T-helper 17 cell (primary cell): ENCODE measurements at regions not wholly inside any gene's neighbourhood (a gene's known extent, or its start where the extent isn't known, plus 50 kb on each side); places are given as distances from the start of the nearest gene placed in this dataset.
"Not testable (repeated sequence)": the region's sequence is repeated elsewhere in the genome, so short reads cannot be mapped to it uniquely, and the experiment has no call there.

ENCODE experiments used
- ATAC-seq: fragments of 150-1000 bp; cut with Tn5 transposase; 2 replicates; pipeline ENCODE4 v1.10.0; 2021; ENCODE audit warnings: mild to moderate bottlenecking, moderate library complexity
- DNase-seq, 3 donors: peaks; one replicate each; pipeline versions ENCODE4 v3.0.0 to v3.0.0-alpha.2; 2020 to 2021
- H3K9me3 ChIP-seq: one replicate; pipeline ENCODE4 v1.7.0; 2013; ENCODE audit warnings: low read length, mild to moderate bottlenecking; ENCODE audit not compliant: control insufficient read depth, poor library complexity, severe bottlenecking
- H3K27ac Mint-ChIP-seq: one replicate; pipeline ENCODE4 v1.8.0; 2022; ENCODE audit warnings: mild to moderate bottlenecking, moderate library complexity, mixed read lengths
- H3K27me3 Mint-ChIP-seq: one replicate; pipeline ENCODE4 v1.8.0; 2022; ENCODE audit warnings: mixed read lengths
- H3K36me3 Mint-ChIP-seq: one replicate; pipeline ENCODE4 v1.8.0; 2022; ENCODE audit warnings: low read depth, mixed read lengths
- H3K4me1 Mint-ChIP-seq: one replicate; pipeline ENCODE4 v1.8.0; 2022; ENCODE audit warnings: mild to moderate bottlenecking, mixed read lengths
- H3K4me3 Mint-ChIP-seq: one replicate; pipeline ENCODE4 v1.8.0; 2022; ENCODE audit warnings: mild to moderate bottlenecking, moderate library complexity, mixed read lengths

DNA sequence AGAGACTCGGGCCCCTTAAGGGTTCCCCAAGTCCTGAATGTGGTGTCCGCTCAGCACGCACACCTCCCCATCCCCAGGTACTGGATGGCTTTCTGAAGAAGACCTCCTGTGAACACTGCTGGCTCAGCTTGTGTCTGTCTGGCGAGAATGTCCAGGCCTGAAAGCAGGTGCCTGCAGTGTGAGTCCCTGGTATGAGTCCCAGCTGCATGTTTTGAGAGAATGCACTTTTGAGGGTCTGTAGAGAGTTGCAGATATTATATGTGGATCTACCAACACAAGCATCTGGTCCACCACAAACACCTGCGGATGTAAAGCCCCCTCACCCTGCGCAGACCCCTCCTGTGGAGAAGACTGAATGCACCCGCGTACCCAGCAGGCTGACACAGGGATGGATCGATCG lies 1308.9 kb downstream of the TBC1D22A start:
- ATAC-seq (no peak), DNase-seq (no peak)
- peaks cover 25% of the 10 kb centered on the region for H3K27me3 Mint-ChIP-seq
- H3K9me3 ChIP-seq: no peaks in the 10 kb centered on the region
- H3K36me3 Mint-ChIP-seq: no peaks in the 10 kb centered on the region
- no peak overlapping the region for H3K4me3 Mint-ChIP-seq
- peaks cover 2% of the 10 kb centered on the region for H3K4me1 Mint-ChIP-seq
- H3K27ac Mint-ChIP-seq: no peak overlapping the region

DNA sequence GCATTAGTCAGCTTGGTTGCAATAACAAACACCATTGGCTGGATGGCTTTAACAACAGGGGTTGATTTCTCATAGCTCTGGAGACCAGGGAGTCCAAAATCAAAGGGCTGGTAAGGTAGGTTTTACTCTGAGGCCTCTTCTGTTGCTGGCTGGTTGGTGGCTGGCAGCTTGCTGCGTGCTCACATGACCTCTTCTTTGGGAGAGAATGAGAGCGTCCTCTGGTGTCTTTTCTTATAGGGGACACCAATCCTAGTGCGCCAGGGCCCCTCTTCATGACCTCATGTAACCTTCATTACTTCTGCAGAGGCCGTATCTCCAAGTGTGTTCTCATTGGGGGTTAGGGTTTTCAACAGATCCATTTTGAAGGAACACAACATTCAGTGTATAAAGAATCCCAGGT lies 1308.3 kb downstream of the TBC1D22A start:
- DNase-seq (no peak), ATAC-seq (no peak)
- Mint-ChIP-seq H3K27ac (no peak overlapping the region), H3K4me3 (no peak overlapping the region), H3K36me3 (no peaks in the 10 kb centered on the region), H3K27me3 (peaks cover 20% of the 10 kb centered on the region), H3K4me1 (peaks cover 2% of the 10 kb centered on the region)
- H3K9me3 ChIP-seq: no peaks in the 10 kb centered on the region

DNA sequence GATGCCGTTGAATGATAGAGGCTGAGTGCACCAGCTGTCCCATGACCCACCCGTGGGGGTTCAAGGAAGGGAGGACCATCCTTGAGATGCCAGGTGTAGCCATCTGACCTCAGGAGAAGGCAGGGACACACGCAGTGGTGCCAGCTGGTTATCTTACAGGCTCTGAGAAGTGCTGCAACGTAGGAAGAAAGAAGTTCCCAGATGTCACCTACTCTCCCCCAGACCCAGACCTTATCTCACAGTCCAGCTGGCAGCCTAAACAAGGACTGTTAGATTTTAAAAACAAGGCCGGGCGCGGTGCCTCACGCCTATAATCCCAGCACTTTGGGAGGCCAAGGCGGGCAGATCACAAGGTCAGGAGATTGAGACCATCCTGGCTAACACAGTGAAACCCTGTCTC lies 1307.6 kb downstream of the TBC1D22A start:
- ATAC-seq (no peak), DNase-seq (no peak)
- H3K27me3 Mint-ChIP-seq: peaks cover 20% of the 10 kb centered on the region
- H3K4me3 Mint-ChIP-seq: no peak overlapping the region
- H3K9me3 ChIP-seq: no peaks in the 10 kb centered on the region
- peaks cover 2% of the 10 kb centered on the region for H3K4me1 Mint-ChIP-seq
- H3K36me3 Mint-ChIP-seq: peaks cover 2% of the 10 kb centered on the region
- H3K27ac Mint-ChIP-seq: no peak overlapping the region

DNA sequence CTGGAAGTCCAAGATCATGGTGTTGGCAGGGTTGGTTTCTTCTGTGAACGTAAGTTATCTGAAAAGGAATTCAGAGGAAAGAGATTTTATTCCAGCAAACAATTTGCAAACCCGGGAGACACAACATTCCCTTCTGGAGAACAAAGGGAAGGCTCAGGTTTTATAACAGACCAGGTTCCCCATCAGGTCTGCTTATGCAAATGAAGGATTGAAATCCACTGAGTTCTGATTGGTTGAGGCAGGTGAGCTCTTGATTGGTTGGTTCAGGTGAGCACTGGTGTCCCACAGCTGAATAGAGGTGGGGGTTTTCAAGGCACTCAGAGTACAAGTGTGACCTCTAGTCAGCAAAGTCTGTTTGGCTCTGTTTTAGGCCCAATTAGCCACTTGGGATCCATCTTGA lies 1306.8 kb downstream of the TBC1D22A start:
- no peak for ATAC-seq
- Mint-ChIP-seq H3K4me1 (peaks cover 1% of the 10 kb centered on the region), H3K4me3 (no peak overlapping the region), H3K27me3 (peaks cover 18% of the 10 kb centered on the region), H3K27ac (no peak overlapping the region), H3K36me3 (peaks cover 2% of the 10 kb centered on the region)
- DNase-seq: no peak
- H3K9me3 ChIP-seq: no peaks in the 10 kb centered on the region

DNA sequence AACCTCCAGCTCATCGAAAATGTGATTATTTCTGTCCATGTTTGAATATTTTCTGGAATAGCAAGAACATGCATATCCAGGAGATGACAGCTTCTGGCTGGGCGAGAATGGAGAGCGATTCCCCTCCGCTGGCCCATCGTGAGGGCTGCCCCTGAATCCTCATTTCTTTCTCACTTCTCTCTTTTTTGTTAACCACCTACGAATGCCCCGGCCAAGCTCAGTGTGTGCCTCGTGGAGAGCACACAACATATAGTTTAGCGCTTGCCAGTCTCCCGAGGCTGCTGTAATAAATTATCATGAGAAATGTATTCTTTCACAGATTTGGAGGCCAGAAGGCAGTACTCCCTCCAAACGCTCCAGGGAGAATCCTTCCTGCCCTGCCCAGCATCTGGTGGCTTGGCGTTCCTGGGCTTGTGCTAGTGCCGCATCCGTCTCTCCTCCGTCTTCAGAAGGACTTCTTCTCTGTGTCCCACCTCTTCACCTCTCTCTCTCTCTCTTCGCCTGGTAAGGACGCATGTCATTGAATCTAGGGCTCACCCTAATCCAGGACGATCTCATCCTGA lies 1306.0 kb downstream of the TBC1D22A start:
- H3K9me3 ChIP-seq: no peaks in the 10 kb centered on the region
- Mint-ChIP-seq H3K4me3 (no peak overlapping the region), H3K27me3 (peaks cover 18% of the 10 kb centered on the region), H3K27ac (no peak overlapping the region), H3K4me1 (no peaks in the 10 kb centered on the region), H3K36me3 (peaks cover 2% of the 10 kb centered on the region)
- DNase-seq: no peak
- no peak for ATAC-seq

DNA sequence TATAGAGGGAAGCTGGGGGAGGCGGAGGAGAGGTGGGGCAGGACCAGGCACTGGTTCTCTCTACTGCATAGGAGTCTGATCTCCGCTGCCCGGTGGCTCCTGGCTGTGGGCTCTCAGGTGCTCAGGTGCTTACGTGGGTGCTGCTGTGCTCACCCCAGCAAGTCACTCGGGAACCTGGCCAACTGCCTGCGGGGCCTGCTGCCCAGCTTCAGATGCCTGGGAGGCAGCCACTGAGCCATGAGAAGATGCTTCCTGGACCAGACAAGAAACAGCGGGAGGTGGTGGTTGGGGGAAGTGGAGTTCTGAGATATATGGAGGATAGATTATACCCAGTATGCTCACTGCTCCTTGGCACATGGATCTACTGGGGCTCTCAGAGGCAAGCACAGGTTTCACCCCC lies 1303.4 kb downstream of the TBC1D22A start:
- Mint-ChIP-seq H3K4me3 (no peak overlapping the region), H3K4me1 (no peaks in the 10 kb centered on the region), H3K27me3 (peaks cover 18% of the 10 kb centered on the region), H3K27ac (no peak overlapping the region), H3K36me3 (peaks cover 2% of the 10 kb centered on the region)
- ATAC-seq: no peak
- DNase-seq: no peak
- H3K9me3 ChIP-seq: no peaks in the 10 kb centered on the region

DNA sequence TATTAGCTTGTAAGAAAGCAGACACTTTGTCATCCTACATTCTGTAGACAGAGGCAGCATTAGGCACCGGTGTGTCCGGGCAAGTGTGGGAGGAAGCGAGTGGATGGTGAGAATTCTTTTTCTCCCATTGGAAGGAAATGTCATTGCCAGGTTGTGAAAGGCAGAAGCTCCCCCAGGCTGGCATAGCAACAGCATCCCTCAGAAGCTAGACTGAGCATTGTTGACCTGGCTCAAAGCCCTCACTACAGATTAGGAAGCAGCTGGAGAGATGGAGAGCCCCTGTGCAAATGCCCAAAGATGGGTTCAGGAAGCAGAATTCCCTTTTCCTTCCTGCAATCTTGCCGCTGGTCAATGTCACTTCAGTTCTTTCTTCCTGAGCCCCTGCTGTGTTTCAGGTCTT lies 1299.3 kb downstream of the TBC1D22A start:
- no peak for ATAC-seq

DNA sequence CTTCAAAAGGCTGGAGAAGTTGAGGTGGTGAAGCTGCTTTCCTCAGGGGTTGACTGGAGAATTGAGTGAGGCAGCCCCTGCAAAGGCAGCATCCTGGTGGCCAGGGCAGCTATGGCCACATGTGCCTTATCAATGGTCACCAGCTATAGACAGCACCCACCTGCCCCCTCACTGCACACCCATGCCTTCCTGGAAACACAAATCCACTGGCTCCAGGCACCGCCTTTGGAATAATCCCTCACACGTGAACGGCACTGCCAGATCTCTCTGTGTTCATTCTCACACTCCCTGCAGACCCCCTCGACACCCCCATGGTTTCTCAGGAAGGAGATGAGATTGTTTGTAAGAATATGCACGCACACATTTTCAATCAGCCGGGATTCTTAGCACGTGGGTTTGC lies 1297.8 kb downstream of the TBC1D22A start:
- H3K36me3 Mint-ChIP-seq: peaks cover 2% of the 10 kb centered on the region
- peaks cover 23% of the 10 kb centered on the region for H3K27me3 Mint-ChIP-seq
- ATAC-seq (no peak), DNase-seq (no peak)
- H3K4me3 Mint-ChIP-seq: no peak overlapping the region
- H3K4me1 Mint-ChIP-seq: no peaks in the 10 kb centered on the region
- no peaks in the 10 kb centered on the region for H3K9me3 ChIP-seq
- H3K27ac Mint-ChIP-seq: no peak overlapping the region

More for the DNA sequence above, 1299.3 kb downstream of the TBC1D22A start:
- Mint-ChIP-seq H3K4me1 (no peaks in the 10 kb centered on the region), H3K36me3 (peaks cover 4% of the 10 kb centered on the region), H3K27ac (no peak overlapping the region), H3K27me3 (peaks cover 30% of the 10 kb centered on the region), H3K4me3 (no peak overlapping the region)
- H3K9me3 ChIP-seq: no peaks in the 10 kb centered on the region
- DNase-seq: no peak

DNA sequence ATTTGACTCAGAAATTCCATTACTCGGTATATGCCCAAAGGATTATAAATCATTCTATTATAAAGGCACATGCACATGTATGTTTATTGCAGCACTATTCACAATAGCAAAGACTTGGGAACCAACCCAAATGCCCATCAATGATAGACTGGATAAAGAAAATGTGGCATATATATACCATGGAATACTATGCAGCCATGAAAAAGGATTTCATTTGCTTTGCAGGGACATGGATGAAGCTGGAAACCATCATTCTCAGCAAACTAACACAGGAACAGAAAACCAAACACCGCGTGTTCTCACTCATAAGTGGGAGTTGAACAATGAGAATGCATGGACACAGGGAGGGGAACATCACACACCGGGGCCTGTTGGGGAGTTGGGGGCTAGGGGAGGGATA lies 1297.1 kb downstream of the TBC1D22A start:
- not testable (repeated sequence) for ATAC-seq, H3K9me3 ChIP-seq, H3K4me1 Mint-ChIP-seq, H3K27ac Mint-ChIP-seq, H3K4me3 Mint-ChIP-seq, H3K36me3 Mint-ChIP-seq, DNase-seq
- H3K27me3 Mint-ChIP-seq: peaks cover 19% of the 10 kb centered on the region

DNA sequence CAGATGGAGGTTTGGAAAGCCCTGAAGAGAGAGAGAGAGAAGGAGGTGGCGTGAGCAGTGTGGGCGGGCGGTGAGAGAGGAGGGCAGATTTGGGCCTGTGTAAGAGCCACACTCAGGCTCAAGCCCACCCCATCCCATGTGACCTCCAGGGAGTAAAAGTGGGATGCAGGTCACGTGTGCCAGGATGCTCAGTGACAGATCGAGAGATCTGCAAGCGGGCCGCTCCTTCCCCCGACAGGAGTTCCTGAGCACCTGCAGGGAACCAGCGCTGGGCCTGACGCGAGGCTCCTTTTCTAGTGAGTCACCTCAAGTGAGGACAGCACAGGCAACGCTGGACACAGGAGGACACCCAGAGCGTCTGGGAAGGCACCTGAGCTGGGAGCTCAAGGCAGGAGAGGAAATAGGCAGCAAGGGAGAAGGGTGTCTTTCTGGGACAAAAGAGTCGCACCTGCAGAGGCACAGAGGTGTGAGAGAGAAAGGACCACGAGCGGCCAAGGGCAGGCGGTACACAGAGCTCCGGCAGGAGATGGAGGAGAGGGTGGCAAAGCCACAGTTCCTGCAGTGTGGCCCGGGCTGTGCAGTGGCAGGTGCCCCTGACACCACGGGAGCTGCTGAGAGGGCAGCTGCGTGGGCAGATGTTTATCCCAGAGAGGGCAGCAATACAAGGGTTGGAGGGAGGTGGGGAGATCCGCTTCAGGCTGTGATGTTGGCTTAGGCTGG lies 1294.8 kb downstream of the TBC1D22A start:
- H3K27ac Mint-ChIP-seq: no peak overlapping the region
- H3K36me3 Mint-ChIP-seq: peaks cover 2% of the 10 kb centered on the region
- no peak overlapping the region for H3K4me3 Mint-ChIP-seq
- no peaks in the 10 kb centered on the region for H3K4me1 Mint-ChIP-seq
- no peak for DNase-seq
- H3K27me3 Mint-ChIP-seq: peaks cover 14% of the 10 kb centered on the region
- no peak for ATAC-seq
- H3K9me3 ChIP-seq: no peaks in the 10 kb centered on the region

DNA sequence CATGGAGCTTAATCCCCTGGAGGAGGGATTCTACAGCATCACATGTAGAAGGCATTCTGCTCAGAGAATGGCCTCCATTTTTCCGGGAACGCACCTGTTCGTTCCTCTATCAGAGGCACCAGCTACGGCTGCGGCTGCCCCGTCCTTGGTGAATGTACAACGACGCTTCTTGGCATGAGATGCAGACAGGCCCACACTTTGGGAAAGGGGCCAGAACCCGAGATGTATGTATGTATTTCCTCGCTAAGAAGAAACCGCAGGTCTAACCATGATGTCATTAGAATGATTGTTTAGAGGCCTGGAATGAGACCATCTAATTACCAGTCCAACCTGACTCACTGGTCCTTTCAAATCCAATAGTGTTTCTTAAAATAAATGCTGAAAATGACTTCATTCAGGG lies 1293.4 kb downstream of the TBC1D22A start:
- Mint-ChIP-seq H3K27me3 (peaks cover 14% of the 10 kb centered on the region), H3K27ac (no peak overlapping the region), H3K36me3 (peaks cover 2% of the 10 kb centered on the region), H3K4me1 (no peaks in the 10 kb centered on the region), H3K4me3 (no peak overlapping the region)
- ATAC-seq (no peak), DNase-seq (no peak)
- no peaks in the 10 kb centered on the region for H3K9me3 ChIP-seq

DNA sequence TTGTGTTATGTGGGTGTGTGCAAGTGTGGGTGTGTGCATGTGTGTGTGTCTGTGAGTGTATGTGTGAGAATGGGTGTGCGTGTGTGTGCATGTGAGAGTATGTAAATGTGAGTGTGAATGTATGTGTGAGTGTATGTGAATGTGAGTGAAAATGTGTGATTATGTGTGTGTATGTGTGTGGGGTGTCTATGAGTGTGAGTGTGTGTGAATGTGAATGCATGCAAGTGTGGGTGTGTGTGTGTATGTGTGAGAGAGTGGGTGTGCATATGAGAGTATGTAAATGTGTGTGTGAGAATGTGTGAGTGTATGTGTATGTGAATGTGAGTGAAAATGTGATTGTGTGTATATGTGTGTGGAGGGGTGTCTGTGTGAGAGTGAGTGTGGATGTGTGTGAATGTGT lies 1292.7 kb downstream of the TBC1D22A start:
- H3K4me1 Mint-ChIP-seq: no peaks in the 10 kb centered on the region
- peaks cover 2% of the 10 kb centered on the region for H3K36me3 Mint-ChIP-seq
- no peak for ATAC-seq
- no peaks in the 10 kb centered on the region for H3K9me3 ChIP-seq
- DNase-seq: no peak
- peaks cover 14% of the 10 kb centered on the region for H3K27me3 Mint-ChIP-seq
- H3K27ac Mint-ChIP-seq: no peak overlapping the region
- no peak overlapping the region for H3K4me3 Mint-ChIP-seq

DNA sequence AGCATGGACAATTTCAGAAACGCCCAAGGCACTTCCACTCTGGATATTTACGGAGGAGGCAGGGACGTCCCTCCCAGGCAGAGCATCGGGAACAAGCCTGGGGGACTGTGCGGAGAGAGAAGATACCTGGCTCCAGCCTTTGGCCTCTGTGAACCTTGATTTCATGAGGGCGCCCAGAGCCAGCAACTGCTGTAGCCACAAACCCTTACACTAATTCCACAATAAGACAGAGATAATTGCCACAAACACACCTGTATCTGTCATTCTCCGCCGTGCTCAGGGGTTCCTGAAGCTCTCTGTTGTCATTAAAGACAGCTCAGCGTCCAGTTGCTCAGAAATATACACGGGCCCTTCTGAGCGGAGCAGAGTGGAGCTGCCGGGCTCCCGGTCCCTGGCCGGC lies 1292.1 kb downstream of the TBC1D22A start:
- H3K9me3 ChIP-seq: no peaks in the 10 kb centered on the region
- Mint-ChIP-seq H3K4me3 (no peak overlapping the region), H3K36me3 (peaks cover 2% of the 10 kb centered on the region), H3K27ac (no peak overlapping the region), H3K4me1 (no peaks in the 10 kb centered on the region), H3K27me3 (peaks cover 19% of the 10 kb centered on the region)
- ATAC-seq (no peak), DNase-seq (no peak)

DNA sequence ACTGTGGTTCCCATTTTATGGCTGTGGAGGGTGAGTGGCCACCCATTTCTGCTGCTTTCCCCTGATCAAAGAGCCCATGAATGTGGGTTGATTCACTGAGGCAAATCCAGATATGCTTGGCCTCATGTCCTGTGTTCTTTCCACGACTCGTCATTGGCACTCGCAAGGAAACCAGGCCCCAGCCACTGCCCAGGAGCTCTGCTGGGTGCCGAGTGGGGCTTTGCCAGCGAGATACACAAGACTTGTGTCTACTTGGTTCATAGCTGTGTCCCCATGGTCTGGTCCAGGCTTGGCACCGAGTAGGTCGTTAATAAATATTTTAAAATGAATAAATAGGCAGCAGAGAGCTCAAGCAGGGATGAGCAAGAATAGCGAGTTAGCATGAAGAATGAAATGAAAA lies 1291.5 kb downstream of the TBC1D22A start:
- H3K9me3 ChIP-seq: no peaks in the 10 kb centered on the region
- DNase-seq: no peak
- no peak for ATAC-seq
- Mint-ChIP-seq H3K36me3 (peaks cover 2% of the 10 kb centered on the region), H3K4me3 (no peak overlapping the region), H3K27me3 (peaks cover 19% of the 10 kb centered on the region), H3K27ac (no peak overlapping the region), H3K4me1 (no peaks in the 10 kb centered on the region)
